Muscle of leg (tissue), 3 donors: ENCODE measurements at regions not wholly inside any gene's neighbourhood (a gene's known extent, or its start where the extent isn't known, plus 50 kb on each side); places are given as distances from the start of the nearest gene placed in this dataset.
A peak's percentile ranks its signal among the peaks of the same experiment; 100 is the strongest.

Experiments
- DNase-seq: peaks from one replicate; pipeline ENCODE4 v3.0.0; 2013
- H3K27ac ChIP-seq: one replicate; pipeline ENCODE4 v1.5.1; 2013; ENCODE audit warnings: mild to moderate bottlenecking, low read length, control low read depth
- H3K27me3 ChIP-seq: one replicate; pipeline ENCODE4 v1.6.1; 2013; ENCODE audit warnings: low read length; ENCODE audit not compliant: control insufficient read depth, insufficient read depth
- H3K36me3 ChIP-seq: one replicate; pipeline ENCODE4 v1.6.1; 2013; ENCODE audit warnings: low read length; ENCODE audit not compliant: control insufficient read depth, insufficient read depth
- H3K4me1 ChIP-seq: one replicate; pipeline ENCODE4 v1.6.1; 2013; ENCODE audit warnings: low read length; ENCODE audit not compliant: control insufficient read depth, insufficient read depth
- H3K4me3 ChIP-seq: one replicate; pipeline ENCODE4 v1.5.1; 2013; ENCODE audit warnings: low read length, control low read depth
- H3K9me3 ChIP-seq: replicated peaks from 2 replicates; pipeline ENCODE4 v1.6.1; 2013; ENCODE audit warnings: low read depth, low read length; ENCODE audit not compliant: control insufficient read depth
- WGBS: methylation state at CpG from one replicate; pipeline ENCODE4 v1.1.5; 2013; ENCODE audit warnings: missing lambda C conversion rate; ENCODE audit not compliant: insufficient coverage; 5-methylcytosine and 5-hydroxymethylcytosine counted together

- Histone ChIP-seq H3K9me3 (no peaks in the 10 kb centered on the region), H3K36me3 (no peaks in the 10 kb centered on the region), H3K27me3 (no peaks in the 10 kb centered on the region), H3K4me1 (peaks cover 8% of the 10 kb centered on the region), H3K27ac (no peak overlapping the region), H3K4me3 (no peak overlapping the region)
- WGBS = 20% methylated on average over 1 of the region's 3 CpGs
- peak; percentile 33 for DNase-seq
These were observed 122.6 kb upstream of the MAP3K7 start for GRCh38 chr6:90709431-90709996.

GRCh38 chr6:90708206-90708737 is 121.4 kb upstream of the MAP3K7 start:
- no peaks in the 10 kb centered on the region for H3K36me3 ChIP-seq
- no peaks in the 10 kb centered on the region for H3K9me3 ChIP-seq
- no peak overlapping the region for H3K4me3 ChIP-seq
- H3K27me3 ChIP-seq = no peaks in the 10 kb centered on the region
- peaks cover 8% of the 10 kb centered on the region for H3K4me1 ChIP-seq
- H3K27ac ChIP-seq = no peak overlapping the region
- no CpG with 5 or more reads among the region's 5 CpGs for WGBS
- no peak for DNase-seq

- Histone ChIP-seq H3K27ac (no peak overlapping the region), H3K4me3 (no peak overlapping the region), H3K9me3 (no peaks in the 10 kb centered on the region), H3K4me1 (peaks cover 8% of the 10 kb centered on the region), H3K36me3 (no peaks in the 10 kb centered on the region), H3K27me3 (no peaks in the 10 kb centered on the region)
- no peak for DNase-seq
- WGBS = 67% methylated on average over 2 of the region's 2 CpGs
These were observed 120.4 kb upstream of the MAP3K7 start for GRCh38 chr6:90707246-90707645.

GRCh38 chr6:90703336-90703735 is 116.5 kb upstream of the MAP3K7 start:
- H3K4me1 ChIP-seq = no peaks in the 10 kb centered on the region
- H3K27ac ChIP-seq = peak overlapping the region; percentile 33
- H3K4me3 ChIP-seq = no peak overlapping the region
- no CpG with 5 or more reads among the region's 7 CpGs for WGBS
- no peaks in the 10 kb centered on the region for H3K9me3 ChIP-seq
- H3K36me3 ChIP-seq = no peaks in the 10 kb centered on the region
- H3K27me3 ChIP-seq = no peaks in the 10 kb centered on the region
- peak; percentile 73 for DNase-seq

- Histone ChIP-seq H3K36me3 (no peaks in the 10 kb centered on the region), H3K9me3 (no peaks in the 10 kb centered on the region), H3K27me3 (no peaks in the 10 kb centered on the region), H3K27ac (no peak overlapping the region), H3K4me3 (no peak overlapping the region), H3K4me1 (no peaks in the 10 kb centered on the region)
- WGBS = no CpG with 5 or more reads among the region's 1 CpG
- no peak for DNase-seq
These were observed 115.1 kb upstream of the MAP3K7 start for GRCh38 chr6:90701926-90702325.

- Histone ChIP-seq H3K4me3 (no peak overlapping the region), H3K27ac (no peak overlapping the region), H3K27me3 (no peaks in the 10 kb centered on the region), H3K9me3 (no peaks in the 10 kb centered on the region), H3K36me3 (no peaks in the 10 kb centered on the region), H3K4me1 (no peaks in the 10 kb centered on the region)
- no peak for DNase-seq
- 33% methylated on average over 7 of the region's 7 CpGs for WGBS
These were observed 114.4 kb upstream of the MAP3K7 start for GRCh38 chr6:90701146-90701781.

- H3K4me3 ChIP-seq = no peak overlapping the region
- H3K27me3 ChIP-seq = no peaks in the 10 kb centered on the region
- H3K9me3 ChIP-seq = no peaks in the 10 kb centered on the region
- H3K27ac ChIP-seq = no peak overlapping the region
- no peak for DNase-seq
- no peaks in the 10 kb centered on the region for H3K36me3 ChIP-seq
- no CpG with 5 or more reads among the region's 3 CpGs for WGBS
- no peaks in the 10 kb centered on the region for H3K4me1 ChIP-seq
These were observed 108.4 kb upstream of the MAP3K7 start for GRCh38 chr6:90695316-90695715.

GRCh38 chr6:90694802-90695201 is 107.9 kb upstream of the MAP3K7 start:
- H3K27me3 ChIP-seq = no peaks in the 10 kb centered on the region
- H3K4me3 ChIP-seq = no peak overlapping the region
- no CpG with 5 or more reads among the region's 2 CpGs for WGBS
- H3K4me1 ChIP-seq = no peaks in the 10 kb centered on the region
- no peaks in the 10 kb centered on the region for H3K36me3 ChIP-seq
- no peaks in the 10 kb centered on the region for H3K9me3 ChIP-seq
- no peak for DNase-seq
- no peak overlapping the region for H3K27ac ChIP-seq

- WGBS = 65% methylated on average over 1 of the region's 1 CpG
- Histone ChIP-seq H3K27ac (no peak overlapping the region), H3K27me3 (no peaks in the 10 kb centered on the region), H3K36me3 (no peaks in the 10 kb centered on the region), H3K4me3 (no peak overlapping the region), H3K9me3 (no peaks in the 10 kb centered on the region), H3K4me1 (no peaks in the 10 kb centered on the region)
- DNase-seq = no peak
These were observed 105.0 kb upstream of the MAP3K7 start for GRCh38 chr6:90691823-90692222.

GRCh38 chr6:90689172-90689571 is 102.3 kb upstream of the MAP3K7 start:
- H3K36me3 ChIP-seq = no peaks in the 10 kb centered on the region
- H3K27ac ChIP-seq = no peak overlapping the region
- no peak overlapping the region for H3K4me3 ChIP-seq
- no peaks in the 10 kb centered on the region for H3K27me3 ChIP-seq
- H3K9me3 ChIP-seq = no peaks in the 10 kb centered on the region
- DNase-seq = no peak
- no peaks in the 10 kb centered on the region for H3K4me1 ChIP-seq
